ENCODE measurements at regions not wholly inside any gene's neighbourhood (a gene's known extent, or its start where the extent isn't known, plus 50 kb on each side); places are given as distances from the start of the nearest gene placed in this dataset.

GRCh38 chr5:108625654-108626053 lies 122.0 kb upstream of the FER start:
- DNase-seq = no peak
- no peaks in the 10 kb centered on the region for H3K9me3 ChIP-seq (replicated peaks; ENCODE audit: insufficient read depth, low read length)
- H3K9ac ChIP-seq (ENCODE audit: low read length) = no peak overlapping the region
- H4K20me1 ChIP-seq (ENCODE audit: insufficient read depth, low read length) = no peaks in the 10 kb centered on the region
- no peaks in the 10 kb centered on the region for H3K36me3 ChIP-seq (replicated peaks; ENCODE audit: insufficient read depth, low read length)
- TF ChIP-seq CTCF (IDR thresholded peaks at IDR 0.05; ENCODE audit: low read length) (no peak), EZH2phosphoT487 (IDR thresholded peaks at IDR 0.05; ENCODE audit: low read length) (no peak), EZH2 (optimal IDR thresholded peaks at IDR 0.05; ENCODE audit: low read depth, low read length) (no peak)
- no peaks in the 10 kb centered on the region for H3K79me2 ChIP-seq (ENCODE audit: low read length)
- no peaks in the 10 kb centered on the region for H3K9me2 ChIP-seq (replicated peaks; ENCODE audit: insufficient read depth, low read length)
- no peak overlapping the region for H3K27ac ChIP-seq (ENCODE audit: low read length)
- H3K4me3 ChIP-seq (ENCODE audit: low read length) = no peak overlapping the region
- H3F3A ChIP-seq (ENCODE audit: insufficient read depth, low read length) = no peaks in the 10 kb centered on the region
- no peaks in the 10 kb centered on the region for H3K27me3 ChIP-seq (replicated peaks; ENCODE audit: insufficient read depth, low read length)
- no peak overlapping the region for H3K4me2 ChIP-seq (ENCODE audit: low read depth, low read length)
- H2AFZ ChIP-seq (ENCODE audit: low read length) = no peak overlapping the region
- no peaks in the 10 kb centered on the region for H3K4me1 ChIP-seq (ENCODE audit: low read length)

- TF ChIP-seq CTCF (IDR thresholded peaks at IDR 0.05; ENCODE audit: low read length) (no peak), EZH2 (optimal IDR thresholded peaks at IDR 0.05; ENCODE audit: low read depth, low read length) (no peak), EZH2phosphoT487 (IDR thresholded peaks at IDR 0.05; ENCODE audit: low read length) (no peak)
- H3K27me3 ChIP-seq (replicated peaks; ENCODE audit: insufficient read depth, low read length) = no peaks in the 10 kb centered on the region
- H3K27ac ChIP-seq (ENCODE audit: low read length) = no peak overlapping the region
- no peaks in the 10 kb centered on the region for H4K20me1 ChIP-seq (ENCODE audit: insufficient read depth, low read length)
- H3K4me2 ChIP-seq (ENCODE audit: low read depth, low read length) = no peak overlapping the region
- no peaks in the 10 kb centered on the region for H3K9me3 ChIP-seq (replicated peaks; ENCODE audit: insufficient read depth, low read length)
- no peak overlapping the region for H3K9ac ChIP-seq (ENCODE audit: low read length)
- no peaks in the 10 kb centered on the region for H3K9me2 ChIP-seq (replicated peaks; ENCODE audit: insufficient read depth, low read length)
- no peak overlapping the region for H2AFZ ChIP-seq (ENCODE audit: low read length)
- H3F3A ChIP-seq (ENCODE audit: insufficient read depth, low read length) = no peaks in the 10 kb centered on the region
- no peaks in the 10 kb centered on the region for H3K36me3 ChIP-seq (replicated peaks; ENCODE audit: insufficient read depth, low read length)
- H3K79me2 ChIP-seq (ENCODE audit: low read length) = no peaks in the 10 kb centered on the region
- no peak for DNase-seq
- no peak overlapping the region for H3K4me3 ChIP-seq (ENCODE audit: low read length)
- no peaks in the 10 kb centered on the region for H3K4me1 ChIP-seq (ENCODE audit: low read length)
Measured at GRCh38 chr5:108623826-108624225, 123.9 kb upstream of the FER start.

GRCh38 chr5:108620516-108620915 lies 127.2 kb upstream of the FER start:
- no peak overlapping the region for H3K4me3 ChIP-seq (ENCODE audit: low read length)
- no peaks in the 10 kb centered on the region for H3K9me2 ChIP-seq (replicated peaks; ENCODE audit: insufficient read depth, low read length)
- no peaks in the 10 kb centered on the region for H3K79me2 ChIP-seq (ENCODE audit: low read length)
- no peak overlapping the region for H2AFZ ChIP-seq (ENCODE audit: low read length)
- no peak overlapping the region for H3K27ac ChIP-seq (ENCODE audit: low read length)
- TF ChIP-seq CTCF (IDR thresholded peaks at IDR 0.05; ENCODE audit: low read length) (no peak), EZH2phosphoT487 (IDR thresholded peaks at IDR 0.05; ENCODE audit: low read length) (no peak), EZH2 (optimal IDR thresholded peaks at IDR 0.05; ENCODE audit: low read depth, low read length) (no peak)
- H3K4me2 ChIP-seq (ENCODE audit: low read depth, low read length) = no peak overlapping the region
- H4K20me1 ChIP-seq (ENCODE audit: insufficient read depth, low read length) = no peaks in the 10 kb centered on the region
- no peak for DNase-seq
- no peaks in the 10 kb centered on the region for H3F3A ChIP-seq (ENCODE audit: insufficient read depth, low read length)
- no peaks in the 10 kb centered on the region for H3K36me3 ChIP-seq (replicated peaks; ENCODE audit: insufficient read depth, low read length)
- no peaks in the 10 kb centered on the region for H3K4me1 ChIP-seq (ENCODE audit: low read length)
- H3K9me3 ChIP-seq (replicated peaks; ENCODE audit: insufficient read depth, low read length) = no peaks in the 10 kb centered on the region
- no peak overlapping the region for H3K9ac ChIP-seq (ENCODE audit: low read length)
- no peaks in the 10 kb centered on the region for H3K27me3 ChIP-seq (replicated peaks; ENCODE audit: insufficient read depth, low read length)
